HepG2 (cell line): ENCODE measurements at regions not wholly inside any gene's neighbourhood (a gene's known extent, or its start where the extent isn't known, plus 50 kb on each side); places are given as distances from the start of the nearest gene placed in this dataset.

Source experiments
- GABPA ChIP-seq, 2 experiments: IDR thresholded peaks; 2 replicates each; pipeline ENCODE4 v1.6.1; 2011 to 2016; ENCODE audit warnings: low read depth in 2 of 2, low read length in 1 of 2, missing biosample characterization in 1 of 2, missing genetic modification characterization in 1 of 2
- GTF2F1 ChIP-seq: fragments of 150-350 bp; IDR thresholded peaks from 2 replicates; pipeline ENCODE4 v1.6.1; 2014; ENCODE audit warnings: low read length
- JUNB ChIP-seq: sonication (generic); formaldehyde crosslinking; IDR thresholded peaks from 2 replicates; pipeline ENCODE4 v1.8.0; 2022; ENCODE audit warnings: missing genetic modification reagents, mild to moderate bottlenecking, borderline replicate concordance
- NPAS2 ChIP-seq: sonication (generic); formaldehyde crosslinking; IDR thresholded peaks from 2 replicates; pipeline ENCODE4 v1.8.0; 2022; ENCODE audit warnings: mild to moderate bottlenecking, missing genetic modification reagents, borderline replicate concordance
- NR2C2 ChIP-seq: sonication (generic); formaldehyde crosslinking; IDR thresholded peaks from 2 replicates; pipeline ENCODE4 v1.4.0; 2020; ENCODE audit warnings: missing genetic modification reagents, mild to moderate bottlenecking, moderate library complexity, borderline replicate concordance
- POLR2A ChIP-seq, 2 experiments: IDR thresholded peaks; 2 replicates each; pipeline ENCODE4 v1.6.1; 2011; ENCODE audit warnings: low read depth in 2 of 2, low read length in 2 of 2, mild to moderate bottlenecking in 1 of 2, moderate library complexity in 1 of 2; ENCODE audit not compliant: insufficient read depth in 1 of 2
- SP1 ChIP-seq, 2 experiments: fragments of 450-650 bp in 1 of 2; sonication (generic) in 1 of 2; formaldehyde crosslinking in 1 of 2; IDR thresholded peaks; 2 replicates each; pipeline versions ENCODE4 v1.4.0 to v1.6.1; 2016 to 2020; ENCODE audit warnings: missing genetic modification reagents in 1 of 2
- TF ChIP-seq, protein P1 (sequence below): sonication (generic); formaldehyde crosslinking; IDR thresholded peaks from 2 replicates; pipeline ENCODE4 v1.5.0; 2020; ENCODE audit warnings: mild to moderate bottlenecking, missing genetic modification reagents, moderate library complexity
- TF ChIP-seq, protein P2 (sequence below): sonication (generic); formaldehyde crosslinking; IDR thresholded peaks from 2 replicates; pipeline ENCODE4 v1.5.0; 2020; ENCODE audit warnings: mild to moderate bottlenecking, missing genetic modification reagents
- TF ChIP-seq, protein P3 (sequence below): sonication (generic); formaldehyde crosslinking; IDR thresholded peaks from 2 replicates; pipeline ENCODE4 v1.9.0; 2021; ENCODE audit warnings: missing genetic modification reagents, borderline replicate concordance

DNA sequence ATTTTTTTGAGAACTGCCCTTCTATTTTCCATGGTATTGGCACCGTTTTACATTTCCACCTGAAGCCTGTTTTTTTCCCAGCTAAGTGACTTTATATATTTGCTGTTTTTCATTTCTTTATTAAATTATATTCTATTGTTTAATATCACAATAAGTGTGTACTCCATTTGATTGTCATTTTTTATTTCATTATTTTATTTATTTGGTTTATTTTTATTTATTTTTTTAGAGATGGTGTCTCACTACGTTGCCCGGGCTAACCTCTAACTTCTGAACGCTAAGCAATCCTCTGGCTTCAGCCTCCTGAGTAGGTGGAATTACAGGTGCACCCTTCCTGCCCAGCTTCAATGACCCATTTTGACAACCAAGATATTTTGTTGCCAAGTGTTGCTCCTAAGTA, 202.6 kb downstream of the SIM1 start:
- TF ChIP-seq, protein P1, sequence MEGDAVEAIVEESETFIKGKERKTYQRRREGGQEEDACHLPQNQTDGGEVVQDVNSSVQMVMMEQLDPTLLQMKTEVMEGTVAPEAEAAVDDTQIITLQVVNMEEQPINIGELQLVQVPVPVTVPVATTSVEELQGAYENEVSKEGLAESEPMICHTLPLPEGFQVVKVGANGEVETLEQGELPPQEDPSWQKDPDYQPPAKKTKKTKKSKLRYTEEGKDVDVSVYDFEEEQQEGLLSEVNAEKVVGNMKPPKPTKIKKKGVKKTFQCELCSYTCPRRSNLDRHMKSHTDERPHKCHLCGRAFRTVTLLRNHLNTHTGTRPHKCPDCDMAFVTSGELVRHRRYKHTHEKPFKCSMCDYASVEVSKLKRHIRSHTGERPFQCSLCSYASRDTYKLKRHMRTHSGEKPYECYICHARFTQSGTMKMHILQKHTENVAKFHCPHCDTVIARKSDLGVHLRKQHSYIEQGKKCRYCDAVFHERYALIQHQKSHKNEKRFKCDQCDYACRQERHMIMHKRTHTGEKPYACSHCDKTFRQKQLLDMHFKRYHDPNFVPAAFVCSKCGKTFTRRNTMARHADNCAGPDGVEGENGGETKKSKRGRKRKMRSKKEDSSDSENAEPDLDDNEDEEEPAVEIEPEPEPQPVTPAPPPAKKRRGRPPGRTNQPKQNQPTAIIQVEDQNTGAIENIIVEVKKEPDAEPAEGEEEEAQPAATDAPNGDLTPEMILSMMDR (CRISPR knock-in tag), result no peak
- TF ChIP-seq GABPA (IDR thresholded peaks at IDR 0.05; ENCODE audit: low read depth, low read length) (no peak), GABPA (CRISPR knock-in tag; IDR thresholded peaks at IDR 0.05; ENCODE audit: low read depth) (no peak), SP1 (IDR thresholded peaks at IDR 0.05) (no peak), SP1 (CRISPR knock-in tag; IDR thresholded peaks at IDR 0.05) (no peak), POLR2A (IDR thresholded peaks at IDR 0.05; ENCODE audit: insufficient read depth in 1 of 2, low read depth in 2 of 2, low read length in 2 of 2) (no peak), NR2C2 (CRISPR knock-in tag) (no peak), GTF2F1 (no peak), NPAS2 (CRISPR knock-in tag) (no peak), JUNB (no peak)
- TF ChIP-seq, protein P2, sequence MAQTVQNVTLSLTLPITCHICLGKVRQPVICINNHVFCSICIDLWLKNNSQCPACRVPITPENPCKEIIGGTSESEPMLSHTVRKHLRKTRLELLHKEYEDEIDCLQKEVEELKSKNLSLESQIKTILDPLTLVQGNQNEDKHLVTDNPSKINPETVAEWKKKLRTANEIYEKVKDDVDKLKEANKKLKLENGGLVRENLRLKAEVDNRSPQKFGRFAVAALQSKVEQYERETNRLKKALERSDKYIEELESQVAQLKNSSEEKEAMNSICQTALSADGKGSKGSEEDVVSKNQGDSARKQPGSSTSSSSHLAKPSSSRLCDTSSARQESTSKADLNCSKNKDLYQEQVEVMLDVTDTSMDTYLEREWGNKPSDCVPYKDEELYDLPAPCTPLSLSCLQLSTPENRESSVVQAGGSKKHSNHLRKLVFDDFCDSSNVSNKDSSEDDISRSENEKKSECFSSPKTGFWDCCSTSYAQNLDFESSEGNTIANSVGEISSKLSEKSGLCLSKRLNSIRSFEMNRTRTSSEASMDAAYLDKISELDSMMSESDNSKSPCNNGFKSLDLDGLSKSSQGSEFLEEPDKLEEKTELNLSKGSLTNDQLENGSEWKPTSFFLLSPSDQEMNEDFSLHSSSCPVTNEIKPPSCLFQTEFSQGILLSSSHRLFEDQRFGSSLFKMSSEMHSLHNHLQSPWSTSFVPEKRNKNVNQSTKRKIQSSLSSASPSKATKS (CRISPR knock-in tag), result no peak
- TF ChIP-seq, protein P3, sequence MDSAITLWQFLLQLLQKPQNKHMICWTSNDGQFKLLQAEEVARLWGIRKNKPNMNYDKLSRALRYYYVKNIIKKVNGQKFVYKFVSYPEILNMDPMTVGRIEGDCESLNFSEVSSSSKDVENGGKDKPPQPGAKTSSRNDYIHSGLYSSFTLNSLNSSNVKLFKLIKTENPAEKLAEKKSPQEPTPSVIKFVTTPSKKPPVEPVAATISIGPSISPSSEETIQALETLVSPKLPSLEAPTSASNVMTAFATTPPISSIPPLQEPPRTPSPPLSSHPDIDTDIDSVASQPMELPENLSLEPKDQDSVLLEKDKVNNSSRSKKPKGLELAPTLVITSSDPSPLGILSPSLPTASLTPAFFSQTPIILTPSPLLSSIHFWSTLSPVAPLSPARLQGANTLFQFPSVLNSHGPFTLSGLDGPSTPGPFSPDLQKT (CRISPR knock-in tag), result no peak
